HepG2 (cell line): ENCODE measurements at regions not wholly inside any gene's neighbourhood (a gene's known extent, or its start where the extent isn't known, plus 50 kb on each side); places are given as distances from the start of the nearest gene placed in this dataset.
A peak's percentile ranks its signal among the peaks of the same experiment; 100 is the strongest.

Experiments
- ATAC-seq: fragments of 200-7000 bp; cut with Tn5 transposase; 3 replicates; pipeline ENCODE4 v1.9.1; 2020; ENCODE audit warnings: mild to moderate bottlenecking, moderate library complexity
- BruUV-seq: library from RNA; stranded (reverse); fragments of 400-500 nt; replicated peaks from 2 replicates; lab custom pipeline; 2021; lab: Mats Ljungman, UMichigan
- CTCF ChIA-PET: fragments of 300-600 bp; formaldehyde crosslinking; extraction: SDS; loops from one replicate; lab custom pipeline; 2021; ENCODE audit warnings: low total read pairs, inconsistent platforms, low intra/inter-chr PET ratio; lab: Yijun Ruan, JAX
- POLR2A ChIA-PET: fragments of 350-600 bp; sonication (Branson Sonifier 250); formaldehyde crosslinking; loops from one replicate; lab custom pipeline; 2020; ENCODE audit warnings: antibody characterized with exemption, inconsistent platforms; lab: Yijun Ruan, JAX
- DNase-seq: peaks from one replicate; pipeline ENCODE4 v3.0.0-alpha.2; 2015; ENCODE audit warnings: low spot score
- FAIRE-seq: peaks from 3 replicates; lab custom pipeline; 2011; peaks lifted over from hg19 to GRCh38; lab: Jason Lieb, UNC
- H2AFZ ChIP-seq: one replicate; pipeline ENCODE4 v1.6.1; 2011; ENCODE audit warnings: low read length, inconsistent platforms
- H3K27ac ChIP-seq: fragments of 300-600 bp; 3 replicates; pipeline ENCODE4 v1.8.0; 2011; ENCODE audit warnings: mixed run types, mild to moderate bottlenecking, mixed read lengths, low read length, inconsistent platforms; ENCODE audit not compliant: insufficient read depth; ENCODE audit errors: extremely low read length
- H3K27me3 ChIP-seq, 2 experiments: fragments of 200-600 bp in 1 of 2; 2 replicates in 1 of 2; 3 replicates in 1 of 2; pipeline versions ENCODE4 v1.6.0 to v1.8.0; 2011; ENCODE audit warnings: low read length in 2 of 2, mild to moderate bottlenecking in 2 of 2, moderate library complexity in 2 of 2, inconsistent platforms in 1 of 2; ENCODE audit not compliant: insufficient read depth in 2 of 2, control insufficient read depth in 1 of 2
- H3K36me3 ChIP-seq, 2 experiments: fragments of 200-600 bp in 1 of 2; replicated peaks in 1 of 2; 2 replicates in 1 of 2; 3 replicates in 1 of 2; pipeline versions ENCODE4 v1.5.1 to v1.8.0; 2011; ENCODE audit warnings: low read length in 2 of 2, inconsistent platforms in 1 of 2; ENCODE audit not compliant: insufficient read depth in 2 of 2, control insufficient read depth in 1 of 2
- H3K4me1 ChIP-seq: 2 replicates; pipeline ENCODE4 v1.5.1; 2012; ENCODE audit warnings: low read length, inconsistent platforms; ENCODE audit not compliant: insufficient read depth
- H3K4me2 ChIP-seq: 2 replicates; pipeline ENCODE4 v1.6.0; 2011; ENCODE audit warnings: low read depth, low read length, inconsistent platforms
- H3K4me3 ChIP-seq, 3 experiments: fragments of 200-600 bp in 1 of 3; sonication (generic), shearing (Covaris generic) in 1 of 3; replicated peaks in 1 of 3; 2 replicates each; pipeline ENCODE4 v1.5.1; 2011 to 2016; ENCODE audit warnings: low read length in 3 of 3, inconsistent platforms in 2 of 3, low read depth in 2 of 3, mild to moderate bottlenecking in 2 of 3, control low read depth in 1 of 3, mixed read lengths in 1 of 3; ENCODE audit not compliant: insufficient read depth in 1 of 3
- H3K79me2 ChIP-seq: one replicate; pipeline ENCODE4 v1.6.1; 2011; ENCODE audit warnings: low read length, inconsistent platforms; ENCODE audit not compliant: insufficient read depth
- H3K9ac ChIP-seq: 2 replicates; pipeline ENCODE4 v1.6.0; 2011; ENCODE audit warnings: mild to moderate bottlenecking, low read depth, low read length, inconsistent platforms; ENCODE audit not compliant: insufficient read depth
- H3K9me3 ChIP-seq: 2 replicates; pipeline ENCODE4 v1.5.1; 2012; ENCODE audit warnings: mild to moderate bottlenecking, low read length
- H4K20me1 ChIP-seq: 2 replicates; pipeline ENCODE4 v1.6.0; 2011; ENCODE audit warnings: inconsistent platforms, mild to moderate bottlenecking, low read length, moderate library complexity; ENCODE audit not compliant: insufficient read depth
- ATF4 ChIP-seq, 2 experiments: fragments of 450-650 bp in 1 of 2; sonication (generic) in 1 of 2; formaldehyde crosslinking; IDR thresholded peaks; 2 replicates each; pipeline versions ENCODE4 v1.5.0 to v1.8.0; 2020 to 2022; ENCODE audit warnings: mild to moderate bottlenecking in 1 of 2, missing genetic modification reagents in 1 of 2
- ATF7 ChIP-seq, 2 experiments: fragments of 450-650 bp in 1 of 2; sonication (generic) in 1 of 2; formaldehyde crosslinking in 1 of 2; IDR thresholded peaks; 2 replicates each; pipeline versions ENCODE4 v1.4.0 to v1.6.1; 2016 to 2020; ENCODE audit warnings: antibody characterized with exemption in 1 of 2, mild to moderate bottlenecking in 1 of 2, missing genetic modification reagents in 1 of 2
- CEBPB ChIP-seq: IDR thresholded peaks from 2 replicates; pipeline ENCODE4 v1.6.1; 2011; ENCODE audit warnings: low read depth, low read length, improper control_type of control experiment, borderline replicate concordance
- CEBPG ChIP-seq: IDR thresholded peaks from 2 replicates; pipeline ENCODE4 v1.6.1; 2016
- FOSL2 ChIP-seq: sonication (generic); formaldehyde crosslinking; IDR thresholded peaks from 2 replicates; pipeline ENCODE4 v1.4.0; 2020; ENCODE audit warnings: missing genetic modification reagents
- MAFF ChIP-seq: IDR thresholded peaks from 2 replicates; pipeline ENCODE4 v1.6.1; 2011; ENCODE audit warnings: low read depth, low read length, improper control_type of control experiment
- MAFG ChIP-seq: sonication (generic); formaldehyde crosslinking; IDR thresholded peaks from 2 replicates; pipeline ENCODE4 v1.5.1; 2020; ENCODE audit warnings: mild to moderate bottlenecking, missing genetic modification reagents
- MAFK ChIP-seq, 2 experiments: IDR thresholded peaks in 1 of 2; conservative IDR thresholded peaks in 1 of 2; 2 replicates each; pipeline ENCODE4 v1.6.1; 2011; ENCODE audit warnings: improper control_type of control experiment in 2 of 2, low read length in 2 of 2
- MIER2 ChIP-seq: IDR thresholded peaks from 2 replicates; pipeline ENCODE4 v1.6.1; 2016; ENCODE audit warnings: missing biosample characterization, missing genetic modification reagents
- NFE2L2 ChIP-seq: fragments of 150-350 bp; IDR thresholded peaks from 2 replicates; pipeline ENCODE4 v1.6.1; 2014; ENCODE audit warnings: low read length
- ZBTB33 ChIP-seq: sonication (generic); formaldehyde crosslinking; IDR thresholded peaks from 2 replicates; pipeline ENCODE4 v1.4.0; 2020; ENCODE audit warnings: missing genetic modification reagents
- ZNF775 ChIP-seq: sonication (generic); formaldehyde crosslinking; IDR thresholded peaks from 2 replicates; pipeline ENCODE4 v1.4.0; 2020; ENCODE audit warnings: missing genetic modification reagents, mild to moderate bottlenecking, moderate library complexity, borderline replicate concordance
- WGBS: methylation state at CpG from one replicate; pipeline ENCODE4 v1.1.6; 2017; ENCODE audit warnings: low lambda C conversion rate; 5-methylcytosine and 5-hydroxymethylcytosine counted together
- in situ Hi-C: cut with HindIII; loops from 2 replicates; pipeline ENCODE4 v1.10.0; 2017; ENCODE audit warnings: low pct_unique_long_range_greater_than_20kb; ENCODE audit not compliant: extremely low pct_ligation_motif_present
- intact Hi-C: fragments of 100-400 bp; cut with micrococcal nuclease; formaldehyde crosslinking; loops from one replicate; pipeline ENCODE4 v1.10.0; 2022; ENCODE audit not compliant: unreplicated experiment
- TF ChIP-seq, protein P1 (sequence below): sonication (generic); formaldehyde crosslinking; IDR thresholded peaks from 2 replicates; pipeline ENCODE4; 2020; ENCODE audit warnings: missing genetic modification reagents, mild to moderate bottlenecking, borderline replicate concordance

- FAIRE-seq (no peak), DNase-seq (peak; percentile 12), ATAC-seq (peak; percentile 33; the same call in 1 of the 3 replicates)
- no peaks in the 10 kb centered on the region for H3K36me3 ChIP-seq
- H3K4me2 ChIP-seq = peak overlapping the region; percentile 13; the same call in 1 of the 2 replicates
- in situ Hi-C loops = loop anchor here (25.0 kb wide), 1 partner anchor 841 kb away; no protein-coding TSS in a partner anchor
- TF ChIP-seq ZBTB33 (CRISPR knock-in tag) (peak; percentile 96), ATF4 (CRISPR knock-in tag; IDR thresholded peaks at IDR 0.05) (peak in 1 of 2 experiments; percentile 84; a peak in 2 of 4 replicates), MIER2 (no peak), CEBPG (CRISPR knock-in tag) (peak; percentile 61), MAFK (conservative IDR thresholded peaks at IDR 0.05 in 1 of 2, IDR thresholded peaks at IDR 0.05 in 1 of 2; ENCODE audit: low read length in 2 of 2) (0 out of 4 replicates have a peak, but pooled peaks of 1 of the 2 experiments have one; percentile 28), NFE2L2 (peak; percentile 83), FOSL2 (CRISPR knock-in tag) (peak; percentile 77), MAFG (CRISPR knock-in tag) (0 out of 2 replicates have a peak, but pooled peaks have one; percentile 49), ATF7 (IDR thresholded peaks at IDR 0.05) (peak; percentile 30; the same call in 1 of the 2 replicates), ATF7 (CRISPR knock-in tag; IDR thresholded peaks at IDR 0.05) (no peak), ZNF775 (no peak), CEBPB (0 out of 2 replicates have a peak, but pooled peaks have one; percentile 38), MAFF (0 out of 2 replicates have a peak, but pooled peaks have one; percentile 17)
- TF ChIP-seq, protein P1, sequence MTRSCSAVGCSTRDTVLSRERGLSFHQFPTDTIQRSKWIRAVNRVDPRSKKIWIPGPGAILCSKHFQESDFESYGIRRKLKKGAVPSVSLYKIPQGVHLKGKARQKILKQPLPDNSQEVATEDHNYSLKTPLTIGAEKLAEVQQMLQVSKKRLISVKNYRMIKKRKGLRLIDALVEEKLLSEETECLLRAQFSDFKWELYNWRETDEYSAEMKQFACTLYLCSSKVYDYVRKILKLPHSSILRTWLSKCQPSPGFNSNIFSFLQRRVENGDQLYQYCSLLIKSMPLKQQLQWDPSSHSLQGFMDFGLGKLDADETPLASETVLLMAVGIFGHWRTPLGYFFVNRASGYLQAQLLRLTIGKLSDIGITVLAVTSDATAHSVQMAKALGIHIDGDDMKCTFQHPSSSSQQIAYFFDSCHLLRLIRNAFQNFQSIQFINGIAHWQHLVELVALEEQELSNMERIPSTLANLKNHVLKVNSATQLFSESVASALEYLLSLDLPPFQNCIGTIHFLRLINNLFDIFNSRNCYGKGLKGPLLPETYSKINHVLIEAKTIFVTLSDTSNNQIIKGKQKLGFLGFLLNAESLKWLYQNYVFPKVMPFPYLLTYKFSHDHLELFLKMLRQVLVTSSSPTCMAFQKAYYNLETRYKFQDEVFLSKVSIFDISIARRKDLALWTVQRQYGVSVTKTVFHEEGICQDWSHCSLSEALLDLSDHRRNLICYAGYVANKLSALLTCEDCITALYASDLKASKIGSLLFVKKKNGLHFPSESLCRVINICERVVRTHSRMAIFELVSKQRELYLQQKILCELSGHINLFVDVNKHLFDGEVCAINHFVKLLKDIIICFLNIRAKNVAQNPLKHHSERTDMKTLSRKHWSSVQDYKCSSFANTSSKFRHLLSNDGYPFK = no peak
- no TSS peak for BruUV-seq
- no peaks in the 10 kb centered on the region for H3K79me2 ChIP-seq
- intact Hi-C loops = no loop called here
- no peaks in the 10 kb centered on the region for H4K20me1 ChIP-seq
- H2AFZ ChIP-seq = no peak overlapping the region
- POLR2A ChIA-PET = no interaction called here
- no peak overlapping the region for H3K4me3 ChIP-seq
- WGBS = 38% methylated on average over 3 of the region's 4 CpGs
- no peaks in the 10 kb centered on the region for H3K9me3 ChIP-seq
- CTCF ChIA-PET = no interaction called here
- peaks cover 24% of the 10 kb centered on the region for H3K4me1 ChIP-seq
- no peak overlapping the region for H3K27ac ChIP-seq
- no peaks in the 10 kb centered on the region for H3K27me3 ChIP-seq
- H3K9ac ChIP-seq = no peak overlapping the region
Measured at GRCh38 chr18:57921708-57922107, 118.6 kb upstream of the ATP8B1 start.
